PFSK-1 (cell line): ENCODE measurements at regions not wholly inside any gene's neighbourhood (a gene's known extent, or its start where the extent isn't known, plus 50 kb on each side); places are given as distances from the start of the nearest gene placed in this dataset.

Experiments
- POLR2AphosphoS5 ChIP-seq: IDR thresholded peaks from 2 replicates; pipeline ENCODE4 v1.6.1; 2012; ENCODE audit warnings: low read depth, mild to moderate bottlenecking, control low read depth, low read length, moderate library complexity
- TAF1 ChIP-seq: IDR thresholded peaks from 2 replicates; pipeline ENCODE4 v1.6.1; 2012; ENCODE audit warnings: low read length, control low read depth, borderline replicate concordance; ENCODE audit not compliant: insufficient read depth

DNA sequence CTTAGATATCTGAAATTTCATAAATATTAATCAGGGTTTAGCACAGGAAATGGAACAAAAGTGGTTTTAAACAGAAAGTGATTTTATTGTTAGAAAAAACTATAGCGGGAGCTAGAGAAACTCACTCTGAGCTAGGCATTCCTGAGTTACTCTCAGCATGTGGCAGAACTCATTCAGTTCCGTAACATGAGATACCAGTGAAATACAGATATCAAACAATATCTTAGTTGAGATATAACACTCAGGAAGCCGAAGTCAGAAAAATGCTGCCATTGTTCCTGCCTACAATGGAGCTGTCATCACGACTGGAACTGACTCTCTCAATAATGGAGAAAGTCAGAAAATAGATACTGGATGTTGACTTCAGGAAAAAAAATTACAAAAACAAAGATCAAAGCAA lies 1428.7 kb downstream of the PCDH18 start:
- no peak for TF ChIP-seq POLR2AphosphoS5
- no peak for TF ChIP-seq TAF1
